ENCODE measurements at regions not wholly inside any gene's neighbourhood (a gene's known extent, or its start where the extent isn't known, plus 50 kb on each side); places are given as distances from the start of the nearest gene placed in this dataset.

GRCh38 chr14:101069228-101069549, 165.7 kb upstream of the RTL1 start:
- DNase-seq (ENCODE audit: low read depth) = no peak
- TF ChIP-seq CTCF (conservative IDR thresholded peaks at IDR 0.05; ENCODE audit: control insufficient read depth, insufficient read depth, low read depth, low read length) = no peak
- H3K4me3 ChIP-seq (ENCODE audit: control insufficient read depth, low read depth, low read length) = no peak overlapping the region

- no peak for DNase-seq (ENCODE audit: low read depth)
- TF ChIP-seq CTCF (conservative IDR thresholded peaks at IDR 0.05; ENCODE audit: control insufficient read depth, insufficient read depth, low read depth, low read length) = no peak
- H3K4me3 ChIP-seq (ENCODE audit: control insufficient read depth, low read depth, low read length) = no peak overlapping the region
Observed at GRCh38 chr14:101069666-101070362, 166.3 kb upstream of the RTL1 start.

GRCh38 chr14:101070540-101071492, 167.3 kb upstream of the RTL1 start:
- DNase-seq (ENCODE audit: low read depth) = no peak
- no peak for TF ChIP-seq CTCF (conservative IDR thresholded peaks at IDR 0.05; ENCODE audit: control insufficient read depth, insufficient read depth, low read depth, low read length)
- no peak overlapping the region for H3K4me3 ChIP-seq (ENCODE audit: control insufficient read depth, low read depth, low read length)

DNA sequence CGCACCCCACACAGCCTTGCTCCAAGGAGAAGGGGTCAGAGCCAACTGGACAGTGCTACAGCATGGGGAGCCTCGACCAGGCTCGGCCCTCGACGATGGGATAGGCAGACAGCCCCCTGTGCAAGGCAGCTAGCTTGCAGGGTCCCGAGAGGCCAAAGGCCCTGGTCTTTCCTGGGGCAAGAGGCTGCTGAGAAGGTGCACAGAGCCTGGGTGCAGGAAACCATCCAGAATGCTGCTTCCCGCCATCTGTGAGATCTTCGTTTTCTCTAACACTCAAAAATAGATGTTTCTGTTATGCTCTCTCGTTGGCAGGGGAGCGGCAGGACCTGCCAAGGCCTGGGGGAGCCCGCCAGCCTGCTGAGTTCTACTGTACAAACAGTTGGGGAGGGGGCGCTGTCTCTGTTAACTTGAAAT, 168.0 kb upstream of the RTL1 start:
- no peak overlapping the region for H3K4me3 ChIP-seq (ENCODE audit: control insufficient read depth, low read depth, low read length)
- DNase-seq (ENCODE audit: low read depth) = no peak
- TF ChIP-seq CTCF (conservative IDR thresholded peaks at IDR 0.05; ENCODE audit: control insufficient read depth, insufficient read depth, low read depth, low read length) = no peak

GRCh38 chr14:101072070-101072469, 168.5 kb upstream of the RTL1 start:
- H3K4me3 ChIP-seq (ENCODE audit: control insufficient read depth, low read depth, low read length) = no peak overlapping the region
- DNase-seq (ENCODE audit: low read depth) = no peak
- TF ChIP-seq CTCF (conservative IDR thresholded peaks at IDR 0.05; ENCODE audit: control insufficient read depth, insufficient read depth, low read depth, low read length) = no peak

GRCh38 chr14:101072531-101072930, 169.0 kb upstream of the RTL1 start:
- no peak for DNase-seq (ENCODE audit: low read depth)
- H3K4me3 ChIP-seq (ENCODE audit: control insufficient read depth, low read depth, low read length) = no peak overlapping the region
- no peak for TF ChIP-seq CTCF (conservative IDR thresholded peaks at IDR 0.05; ENCODE audit: control insufficient read depth, insufficient read depth, low read depth, low read length)
